HepG2 (cell line): ENCODE measurements at regions not wholly inside any gene's neighbourhood (a gene's known extent, or its start where the extent isn't known, plus 50 kb on each side); places are given as distances from the start of the nearest gene placed in this dataset.

Experiments
- ATAC-seq: fragments of 200-7000 bp; cut with Tn5 transposase; 3 replicates; pipeline ENCODE4 v1.9.1; 2020; ENCODE audit warnings: mild to moderate bottlenecking, moderate library complexity
- BruUV-seq: library from RNA; stranded (reverse); fragments of 400-500 nt; replicated peaks from 2 replicates; lab custom pipeline; 2021; lab: Mats Ljungman, UMichigan
- CTCF ChIA-PET: fragments of 300-600 bp; formaldehyde crosslinking; extraction: SDS; loops from one replicate; lab custom pipeline; 2021; ENCODE audit warnings: low total read pairs, inconsistent platforms, low intra/inter-chr PET ratio; lab: Yijun Ruan, JAX
- POLR2A ChIA-PET: fragments of 350-600 bp; sonication (Branson Sonifier 250); formaldehyde crosslinking; loops from one replicate; lab custom pipeline; 2020; ENCODE audit warnings: antibody characterized with exemption, inconsistent platforms; lab: Yijun Ruan, JAX
- DNase-seq: peaks from one replicate; pipeline ENCODE4 v3.0.0-alpha.2; 2015; ENCODE audit warnings: low spot score
- FAIRE-seq: peaks from 3 replicates; lab custom pipeline; 2011; peaks lifted over from hg19 to GRCh38; lab: Jason Lieb, UNC
- H2AFZ ChIP-seq: one replicate; pipeline ENCODE4 v1.6.1; 2011; ENCODE audit warnings: low read length, inconsistent platforms
- H3K27ac ChIP-seq: fragments of 300-600 bp; 3 replicates; pipeline ENCODE4 v1.8.0; 2011; ENCODE audit warnings: mixed run types, mild to moderate bottlenecking, mixed read lengths, low read length, inconsistent platforms; ENCODE audit not compliant: insufficient read depth; ENCODE audit errors: extremely low read length
- H3K27me3 ChIP-seq, 2 experiments: fragments of 200-600 bp in 1 of 2; 2 replicates in 1 of 2; 3 replicates in 1 of 2; pipeline versions ENCODE4 v1.6.0 to v1.8.0; 2011; ENCODE audit warnings: low read length in 2 of 2, mild to moderate bottlenecking in 2 of 2, moderate library complexity in 2 of 2, inconsistent platforms in 1 of 2; ENCODE audit not compliant: insufficient read depth in 2 of 2, control insufficient read depth in 1 of 2
- H3K36me3 ChIP-seq, 2 experiments: fragments of 200-600 bp in 1 of 2; replicated peaks in 1 of 2; 2 replicates in 1 of 2; 3 replicates in 1 of 2; pipeline versions ENCODE4 v1.5.1 to v1.8.0; 2011; ENCODE audit warnings: low read length in 2 of 2, inconsistent platforms in 1 of 2; ENCODE audit not compliant: insufficient read depth in 2 of 2, control insufficient read depth in 1 of 2
- H3K4me1 ChIP-seq: 2 replicates; pipeline ENCODE4 v1.5.1; 2012; ENCODE audit warnings: low read length, inconsistent platforms; ENCODE audit not compliant: insufficient read depth
- H3K4me2 ChIP-seq: 2 replicates; pipeline ENCODE4 v1.6.0; 2011; ENCODE audit warnings: low read depth, low read length, inconsistent platforms
- H3K4me3 ChIP-seq, 3 experiments: fragments of 200-600 bp in 1 of 3; sonication (generic), shearing (Covaris generic) in 1 of 3; replicated peaks in 1 of 3; 2 replicates each; pipeline ENCODE4 v1.5.1; 2011 to 2016; ENCODE audit warnings: low read length in 3 of 3, inconsistent platforms in 2 of 3, low read depth in 2 of 3, mild to moderate bottlenecking in 2 of 3, control low read depth in 1 of 3, mixed read lengths in 1 of 3; ENCODE audit not compliant: insufficient read depth in 1 of 3
- H3K79me2 ChIP-seq: one replicate; pipeline ENCODE4 v1.6.1; 2011; ENCODE audit warnings: low read length, inconsistent platforms; ENCODE audit not compliant: insufficient read depth
- H3K9ac ChIP-seq: 2 replicates; pipeline ENCODE4 v1.6.0; 2011; ENCODE audit warnings: mild to moderate bottlenecking, low read depth, low read length, inconsistent platforms; ENCODE audit not compliant: insufficient read depth
- H3K9me3 ChIP-seq: 2 replicates; pipeline ENCODE4 v1.5.1; 2012; ENCODE audit warnings: mild to moderate bottlenecking, low read length
- H4K20me1 ChIP-seq: 2 replicates; pipeline ENCODE4 v1.6.0; 2011; ENCODE audit warnings: inconsistent platforms, mild to moderate bottlenecking, low read length, moderate library complexity; ENCODE audit not compliant: insufficient read depth
- HMG20A ChIP-seq: IDR thresholded peaks from 2 replicates; pipeline ENCODE4 v1.6.1; 2016; ENCODE audit warnings: borderline replicate concordance
- JDP2 ChIP-seq: sonication (generic); formaldehyde crosslinking; IDR thresholded peaks from 2 replicates; pipeline ENCODE4 v1.8.1; 2022; ENCODE audit warnings: missing genetic modification reagents, borderline replicate concordance
- MTA3 ChIP-seq: sonication (generic); formaldehyde crosslinking; IDR thresholded peaks from 2 replicates; pipeline ENCODE4 v1.4.0; 2020; ENCODE audit warnings: missing genetic modification reagents
- NFE2L1 ChIP-seq: sonication (generic); formaldehyde crosslinking; IDR thresholded peaks from 2 replicates; pipeline ENCODE4 v1.4.0; 2020; ENCODE audit warnings: missing genetic modification reagents, mild to moderate bottlenecking, borderline replicate concordance
- PLRG1 ChIP-seq: fragments of 450-650 bp; conservative IDR thresholded peaks from 2 replicates; pipeline ENCODE4 v1.6.1; 2016
- PPARG ChIP-seq: conservative IDR thresholded peaks from 2 replicates; pipeline ENCODE4 v1.6.1; 2016; ENCODE audit warnings: missing biosample characterization, missing genetic modification reagents
- ZNF224 ChIP-seq: sonication (generic); formaldehyde crosslinking; IDR thresholded peaks from 2 replicates; pipeline ENCODE4 v1.5.0; 2020; ENCODE audit warnings: mild to moderate bottlenecking, missing genetic modification reagents
- ZNF264 ChIP-seq: sonication (generic); formaldehyde crosslinking; IDR thresholded peaks from 2 replicates; pipeline ENCODE4 v1.4.0; 2020; ENCODE audit warnings: missing genetic modification reagents
- ZNF337 ChIP-seq: sonication (generic); formaldehyde crosslinking; IDR thresholded peaks from 2 replicates; pipeline ENCODE4 v1.5.1; 2020; ENCODE audit warnings: missing genetic modification reagents, low read depth, mild to moderate bottlenecking, borderline replicate concordance
- ZNF569 ChIP-seq: sonication (generic); formaldehyde crosslinking; IDR thresholded peaks from 2 replicates; pipeline ENCODE4 v1.5.0; 2020; ENCODE audit warnings: mild to moderate bottlenecking, missing genetic modification reagents, moderate library complexity, borderline replicate concordance
- WGBS: methylation state at CpG from one replicate; pipeline ENCODE4 v1.1.6; 2017; ENCODE audit warnings: low lambda C conversion rate; 5-methylcytosine and 5-hydroxymethylcytosine counted together
- in situ Hi-C: cut with HindIII; loops from 2 replicates; pipeline ENCODE4 v1.10.0; 2017; ENCODE audit warnings: low pct_unique_long_range_greater_than_20kb; ENCODE audit not compliant: extremely low pct_ligation_motif_present
- intact Hi-C: fragments of 100-400 bp; cut with micrococcal nuclease; formaldehyde crosslinking; loops from one replicate; pipeline ENCODE4 v1.10.0; 2022; ENCODE audit not compliant: unreplicated experiment
- TF ChIP-seq, protein P1 (sequence below): sonication (generic); formaldehyde crosslinking; IDR thresholded peaks from 2 replicates; pipeline ENCODE4 v1.4.0; 2020; ENCODE audit warnings: missing genetic modification reagents
- TF ChIP-seq, protein P2 (sequence below): sonication (generic); formaldehyde crosslinking; conservative IDR thresholded peaks from 2 replicates; pipeline ENCODE4 v1.4.0; 2020; ENCODE audit warnings: missing genetic modification reagents
- TF ChIP-seq, protein P3 (sequence below): IDR thresholded peaks from 2 replicates; pipeline ENCODE4 v1.6.1; 2016; ENCODE audit warnings: low read depth
- TF ChIP-seq, protein P4 (sequence below), 2 experiments: sonication (generic) in 1 of 2; formaldehyde crosslinking in 1 of 2; IDR thresholded peaks; 2 replicates each; pipeline versions ENCODE4 v1.4.0 to v1.6.1; 2018 to 2020; ENCODE audit warnings: missing genetic modification reagents in 2 of 2, borderline replicate concordance in 1 of 2, low read depth in 1 of 2, mild to moderate bottlenecking in 1 of 2, missing biosample characterization in 1 of 2

DNA sequence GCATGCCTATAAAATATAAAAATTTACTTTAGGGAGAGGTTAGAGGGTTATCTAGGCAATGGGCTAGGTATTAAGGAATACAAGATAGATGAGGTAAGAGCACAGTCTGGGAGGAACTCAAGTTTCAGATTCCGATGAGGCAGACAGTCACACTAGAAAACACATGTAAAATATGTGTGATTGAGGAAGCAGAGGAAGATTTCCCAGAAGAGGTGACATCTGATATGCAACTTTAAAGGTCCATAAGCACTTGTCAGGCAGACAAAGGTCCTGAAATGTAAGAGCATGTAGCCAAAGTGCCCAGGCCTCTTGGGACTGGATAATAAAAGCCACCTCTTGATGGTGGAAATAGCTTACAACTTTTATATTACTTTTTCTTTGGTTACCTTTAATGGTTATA is 81.1 kb upstream of the AADAT start:
- Histone ChIP-seq H2AFZ (no peak overlapping the region), H3K79me2 (no peaks in the 10 kb centered on the region), H3K9ac (no peak overlapping the region), H3K27me3 (0 out of 5 replicates have a peak, but pooled peaks cover 0 to 3% of the 10 kb centered on the region in 2 experiments), H3K9me3 (no peaks in the 10 kb centered on the region), H3K36me3 (no peaks in the 10 kb centered on the region), H3K4me2 (no peak overlapping the region), H3K4me3 (no peak overlapping the region), H3K4me1 (no peaks in the 10 kb centered on the region), H3K27ac (no peak overlapping the region), H4K20me1 (no peaks in the 10 kb centered on the region)
- no peak for ATAC-seq
- in situ Hi-C loops = no loop called here
- no peak for DNase-seq
- TF ChIP-seq PPARG (CRISPR knock-in tag) (no peak), HMG20A (no peak), ZNF337 (CRISPR knock-in tag) (no peak), NFE2L1 (CRISPR knock-in tag) (no peak), MTA3 (no peak), JDP2 (no peak), PLRG1 (no peak), ZNF224 (no peak), ZNF569 (no peak), ZNF264 (CRISPR knock-in tag) (no peak)
- TF ChIP-seq, protein P1, sequence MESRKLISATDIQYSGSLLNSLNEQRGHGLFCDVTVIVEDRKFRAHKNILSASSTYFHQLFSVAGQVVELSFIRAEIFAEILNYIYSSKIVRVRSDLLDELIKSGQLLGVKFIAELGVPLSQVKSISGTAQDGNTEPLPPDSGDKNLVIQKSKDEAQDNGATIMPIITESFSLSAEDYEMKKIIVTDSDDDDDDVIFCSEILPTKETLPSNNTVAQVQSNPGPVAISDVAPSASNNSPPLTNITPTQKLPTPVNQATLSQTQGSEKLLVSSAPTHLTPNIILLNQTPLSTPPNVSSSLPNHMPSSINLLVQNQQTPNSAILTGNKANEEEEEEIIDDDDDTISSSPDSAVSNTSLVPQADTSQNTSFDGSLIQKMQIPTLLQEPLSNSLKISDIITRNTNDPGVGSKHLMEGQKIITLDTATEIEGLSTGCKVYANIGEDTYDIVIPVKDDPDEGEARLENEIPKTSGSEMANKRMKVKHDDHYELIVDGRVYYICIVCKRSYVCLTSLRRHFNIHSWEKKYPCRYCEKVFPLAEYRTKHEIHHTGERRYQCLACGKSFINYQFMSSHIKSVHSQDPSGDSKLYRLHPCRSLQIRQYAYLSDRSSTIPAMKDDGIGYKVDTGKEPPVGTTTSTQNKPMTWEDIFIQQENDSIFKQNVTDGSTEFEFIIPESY (CRISPR knock-in tag) = no peak
- TF ChIP-seq, protein P2, sequence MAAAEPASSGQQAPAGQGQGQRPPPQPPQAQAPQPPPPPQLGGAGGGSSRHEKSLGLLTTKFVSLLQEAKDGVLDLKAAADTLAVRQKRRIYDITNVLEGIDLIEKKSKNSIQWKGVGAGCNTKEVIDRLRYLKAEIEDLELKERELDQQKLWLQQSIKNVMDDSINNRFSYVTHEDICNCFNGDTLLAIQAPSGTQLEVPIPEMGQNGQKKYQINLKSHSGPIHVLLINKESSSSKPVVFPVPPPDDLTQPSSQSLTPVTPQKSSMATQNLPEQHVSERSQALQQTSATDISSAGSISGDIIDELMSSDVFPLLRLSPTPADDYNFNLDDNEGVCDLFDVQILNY (CRISPR knock-in tag) = no peak
- TF ChIP-seq, protein P3, sequence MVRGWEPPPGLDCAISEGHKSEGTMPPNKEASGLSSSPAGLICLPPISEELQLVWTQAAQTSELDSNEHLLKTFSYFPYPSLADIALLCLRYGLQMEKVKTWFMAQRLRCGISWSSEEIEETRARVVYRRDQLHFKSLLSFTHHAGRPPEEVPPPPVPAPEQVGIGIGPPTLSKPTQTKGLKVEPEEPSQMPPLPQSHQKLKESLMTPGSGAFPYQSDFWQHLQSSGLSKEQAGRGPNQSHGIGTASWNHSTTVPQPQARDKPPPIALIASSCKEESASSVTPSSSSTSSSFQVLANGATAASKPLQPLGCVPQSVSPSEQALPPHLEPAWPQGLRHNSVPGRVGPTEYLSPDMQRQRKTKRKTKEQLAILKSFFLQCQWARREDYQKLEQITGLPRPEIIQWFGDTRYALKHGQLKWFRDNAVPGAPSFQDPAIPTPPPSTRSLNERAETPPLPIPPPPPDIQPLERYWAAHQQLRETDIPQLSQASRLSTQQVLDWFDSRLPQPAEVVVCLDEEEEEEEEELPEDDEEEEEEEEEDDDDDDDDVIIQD (CRISPR knock-in tag) = no peak
- TF ChIP-seq, protein P4, sequence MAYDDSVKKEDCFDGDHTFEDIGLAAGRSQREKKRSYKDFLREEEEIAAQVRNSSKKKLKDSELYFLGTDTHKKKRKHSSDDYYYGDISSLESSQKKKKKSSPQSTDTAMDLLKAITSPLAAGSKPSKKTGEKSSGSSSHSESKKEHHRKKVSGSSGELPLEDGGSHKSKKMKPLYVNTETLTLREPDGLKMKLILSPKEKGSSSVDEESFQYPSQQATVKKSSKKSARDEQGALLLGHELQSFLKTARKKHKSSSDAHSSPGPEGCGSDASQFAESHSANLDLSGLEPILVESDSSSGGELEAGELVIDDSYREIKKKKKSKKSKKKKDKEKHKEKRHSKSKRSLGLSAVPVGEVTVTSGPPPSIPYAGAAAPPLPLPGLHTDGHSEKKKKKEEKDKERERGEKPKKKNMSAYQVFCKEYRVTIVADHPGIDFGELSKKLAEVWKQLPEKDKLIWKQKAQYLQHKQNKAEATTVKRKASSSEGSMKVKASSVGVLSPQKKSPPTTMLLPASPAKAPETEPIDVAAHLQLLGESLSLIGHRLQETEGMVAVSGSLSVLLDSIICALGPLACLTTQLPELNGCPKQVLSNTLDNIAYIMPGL (CRISPR knock-in tag; IDR thresholded peaks at IDR 0.05; ENCODE audit: borderline replicate concordance in 1 of 2, low read depth in 1 of 2) = no peak
- BruUV-seq = no TSS peak
- no peak for FAIRE-seq
- ChIA-PET CTCF (no interaction called here), POLR2A (no interaction called here)
- 4% methylated on average over 1 of the region's 1 CpG for WGBS
- intact Hi-C loops = no loop called here
